ENCODE measurements at regions not wholly inside any gene's neighbourhood (a gene's known extent, or its start where the extent isn't known, plus 50 kb on each side); places are given as distances from the start of the nearest gene placed in this dataset.
"Not testable (repeated sequence)": the region's sequence is repeated elsewhere in the genome, so short reads cannot be mapped to it uniquely, and the experiment has no call there.

- no peak for DNase-seq (ENCODE audit: low read depth in 2 of 2)
These were observed 210.8 kb upstream of the PLD5 start for GRCh38 chr1:242735323-242735722.

- DNase-seq (ENCODE audit: low read depth in 2 of 2): no peak
These were observed 206.9 kb upstream of the PLD5 start for GRCh38 chr1:242731446-242731845.

GRCh38 chr1:242728696-242729095 lies 204.2 kb upstream of the PLD5 start:
- DNase-seq (ENCODE audit: low read depth in 2 of 2): no peak

- DNase-seq (ENCODE audit: low read depth in 2 of 2): no peak
These were observed 198.7 kb upstream of the PLD5 start for GRCh38 chr1:242723044-242723716.

GRCh38 chr1:242718967-242719366 lies 194.5 kb upstream of the PLD5 start:
- DNase-seq (ENCODE audit: low read depth in 2 of 2): no peak

GRCh38 chr1:242712248-242712647 lies 187.8 kb upstream of the PLD5 start:
- no peak for DNase-seq (ENCODE audit: low read depth in 2 of 2)

GRCh38 chr1:242710847-242711246 lies 186.3 kb upstream of the PLD5 start:
- DNase-seq (ENCODE audit: low read depth in 2 of 2): no peak

- DNase-seq (ENCODE audit: low read depth in 2 of 2): no peak
These were observed 185.8 kb upstream of the PLD5 start for GRCh38 chr1:242710286-242710685.

- no peak for DNase-seq (ENCODE audit: low read depth in 2 of 2)
These were observed 179.0 kb upstream of the PLD5 start for GRCh38 chr1:242703467-242703866.

- DNase-seq (ENCODE audit: low read depth in 2 of 2): no peak
These were observed 168.5 kb upstream of the PLD5 start for GRCh38 chr1:242692988-242693387.

GRCh38 chr1:242691610-242691945 lies 167.1 kb upstream of the PLD5 start:
- no peak for DNase-seq (ENCODE audit: low read depth in 2 of 2)

- no peak for DNase-seq (ENCODE audit: low read depth in 2 of 2)
These were observed 166.5 kb upstream of the PLD5 start for GRCh38 chr1:242690849-242691609.

GRCh38 chr1:242689378-242689777 lies 164.9 kb upstream of the PLD5 start:
- no peak for DNase-seq (ENCODE audit: low read depth in 2 of 2)

GRCh38 chr1:242674951-242675645 lies 150.6 kb upstream of the PLD5 start:
- DNase-seq (ENCODE audit: low read depth in 2 of 2): no peak

- no peak for DNase-seq (ENCODE audit: low read depth in 2 of 2)
These were observed 149.2 kb upstream of the PLD5 start for GRCh38 chr1:242673652-242674051.

- DNase-seq (ENCODE audit: low read depth in 2 of 2): not testable (repeated sequence)
These were observed 148.7 kb upstream of the PLD5 start for GRCh38 chr1:242673165-242673564.

GRCh38 chr1:242670019-242670418 lies 145.5 kb upstream of the PLD5 start:
- no peak for DNase-seq (ENCODE audit: low read depth in 2 of 2)

- no peak for DNase-seq (ENCODE audit: low read depth in 2 of 2)
These were observed 138.4 kb upstream of the PLD5 start for GRCh38 chr1:242662886-242663285.

- not testable (repeated sequence) for DNase-seq (ENCODE audit: low read depth in 2 of 2)
These were observed 129.3 kb upstream of the PLD5 start for GRCh38 chr1:242653772-242654171.

- DNase-seq (ENCODE audit: low read depth in 2 of 2): no peak
These were observed 127.3 kb upstream of the PLD5 start for GRCh38 chr1:242651817-242652216.

- no peak for DNase-seq (ENCODE audit: low read depth in 2 of 2)
These were observed 117.0 kb upstream of the PLD5 start for GRCh38 chr1:242641461-242641860.

- no peak for DNase-seq (ENCODE audit: low read depth in 2 of 2)
These were observed 114.6 kb upstream of the PLD5 start for GRCh38 chr1:242639104-242639503.

GRCh38 chr1:242634732-242635131 lies 110.2 kb upstream of the PLD5 start:
- no peak for DNase-seq (ENCODE audit: low read depth in 2 of 2)
